Fibroblast of upper back skin (primary cell): ENCODE measurements at regions not wholly inside any gene's neighbourhood (a gene's known extent, or its start where the extent isn't known, plus 50 kb on each side); places are given as distances from the start of the nearest gene placed in this dataset.
A peak's percentile ranks its signal among the peaks of the same experiment; 100 is the strongest.

Experiments
- DNase-seq: peaks from one replicate; pipeline ENCODE4 v3.0.0-alpha.2; 2013

- no peak for DNase-seq
Observed at GRCh38 chrX:151476604-151477303, 79.7 kb downstream of the VMA21 start.

- no peak for DNase-seq
Observed at GRCh38 chrX:151478058-151478457, 81.1 kb downstream of the VMA21 start.

DNA sequence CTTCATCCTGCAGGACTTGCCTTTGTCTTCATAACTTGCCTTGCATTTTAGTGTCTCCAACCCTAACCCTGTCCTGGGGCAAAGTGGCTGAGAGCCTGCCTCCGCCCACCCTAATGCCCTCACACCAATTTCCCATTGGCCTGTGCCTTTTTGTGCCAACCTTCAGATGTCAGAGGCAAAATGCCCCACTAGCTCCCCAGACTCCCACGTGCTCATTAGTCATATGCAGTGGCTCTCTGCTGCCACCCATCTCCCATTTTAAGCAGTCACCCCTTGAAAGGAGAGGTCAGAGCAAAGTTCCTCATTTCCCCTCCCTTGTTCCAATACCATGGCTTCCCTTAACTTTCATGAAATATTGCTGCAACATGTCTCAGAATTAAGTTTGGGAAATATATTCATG is 74.8 kb upstream of the PASD1 start:
- DNase-seq = no peak

- DNase-seq = peak; percentile 1
Observed at GRCh38 chrX:151505796-151506195, 57.7 kb upstream of the PASD1 start.

- no peak for DNase-seq
Observed at GRCh38 chrX:151510203-151510602, 53.3 kb upstream of the PASD1 start.

DNA sequence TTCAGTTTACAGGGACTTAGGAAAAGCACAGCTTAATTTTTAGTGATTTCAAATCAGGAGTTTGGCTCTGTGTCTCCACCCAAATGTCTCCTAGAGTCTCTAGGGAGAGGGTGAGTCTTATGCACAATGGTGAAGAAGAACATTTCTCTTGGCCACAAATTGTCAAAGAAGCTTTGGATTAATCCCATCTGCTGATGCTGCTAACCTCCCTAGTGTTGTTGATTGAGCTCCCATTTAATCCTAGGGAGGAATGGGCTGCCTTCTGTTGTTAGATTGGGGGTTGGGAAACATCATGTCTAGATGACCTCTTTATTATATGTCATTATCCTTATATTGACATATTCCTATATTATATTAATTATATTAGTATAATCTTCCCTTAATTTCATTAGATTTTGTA is 50.0 kb upstream of the PASD1 start:
- no peak for DNase-seq
